Natural killer cell treated with Interleukin-12 subunit alpha and Interleukin-12 subunit beta and Interleukin-15 and Interleukin-18, amount 100 ng/mL, for 72 hours (primary cell): ENCODE measurements at regions not wholly inside any gene's neighbourhood (a gene's known extent, or its start where the extent isn't known, plus 50 kb on each side); places are given as distances from the start of the nearest gene placed in this dataset.

Experiments
- ATAC-seq, 2 donors: fragments of 150-1000 bp; cut with Tn5 transposase in 1 of 2; sonication (Bioruptor Pico), chemical (Tn5 transposase) in 1 of 2; 2 replicates each; pipeline ENCODE4 v1.10.0; 2021
- DNase-seq: peaks from one replicate; pipeline ENCODE4 v3.0.0; 2022; ENCODE audit warnings: low spot score
- H3K27ac Mint-ChIP-seq, 2 donors: 1 replicate in 1 of 2; 2 replicates in 1 of 2; pipeline ENCODE4 v1.8.0; 2022; ENCODE audit warnings: mixed read lengths in 2 of 2, mild to moderate bottlenecking in 1 of 2, moderate library complexity in 1 of 2
- H3K27me3 Mint-ChIP-seq, 2 donors: 1 replicate in 1 of 2; 2 replicates in 1 of 2; pipeline ENCODE4 v1.8.0; 2022; ENCODE audit warnings: mixed read lengths in 2 of 2
- H3K36me3 Mint-ChIP-seq: one replicate; pipeline ENCODE4 v1.8.0; 2022; ENCODE audit warnings: mixed read lengths
- H3K4me1 Mint-ChIP-seq, 2 donors: 1 replicate in 1 of 2; 2 replicates in 1 of 2; pipeline ENCODE4 v1.8.0; 2022; ENCODE audit warnings: low read depth in 2 of 2, mixed read lengths in 2 of 2, mild to moderate bottlenecking in 1 of 2
- H3K4me3 Mint-ChIP-seq: one replicate; pipeline ENCODE4 v1.8.0; 2022; ENCODE audit warnings: mixed read lengths
- H3K9me3 Mint-ChIP-seq: 2 replicates; pipeline ENCODE4 v1.8.0; 2022; ENCODE audit warnings: mixed read lengths

GRCh38 chr13:73833325-73834070 lies 300.7 kb downstream of the KLF12 start:
- Mint-ChIP-seq H3K4me3 (no peak overlapping the region), H3K9me3 (no peaks in the 10 kb centered on the region), H3K27ac (no peak overlapping the region), H3K4me1 (peaks cover 16 to 25% of the 10 kb centered on the region in 2 donors), H3K27me3 (no peaks in the 10 kb centered on the region), H3K36me3 (no peaks in the 10 kb centered on the region)
- DNase-seq = no peak
- ATAC-seq = no peak

GRCh38 chr13:73832825-73833224 lies 301.4 kb downstream of the KLF12 start:
- ATAC-seq (no peak), DNase-seq (no peak)
- no peaks in the 10 kb centered on the region for H3K27me3 Mint-ChIP-seq
- H3K4me3 Mint-ChIP-seq = no peak overlapping the region
- H3K9me3 Mint-ChIP-seq = no peaks in the 10 kb centered on the region
- peaks cover 19 to 30% of the 10 kb centered on the region in 2 donors for H3K4me1 Mint-ChIP-seq
- H3K36me3 Mint-ChIP-seq = no peaks in the 10 kb centered on the region
- H3K27ac Mint-ChIP-seq = no peak overlapping the region

- H3K4me3 Mint-ChIP-seq = no peak overlapping the region
- peak overlapping the region in 1 of 2 donors; percentile 43 for H3K27ac Mint-ChIP-seq
- ATAC-seq = no peak
These were observed 302.0 kb downstream of the KLF12 start for GRCh38 chr13:73832128-73832588.

GRCh38 chr13:73829416-73829815 lies 304.8 kb downstream of the KLF12 start:
- Mint-ChIP-seq H3K36me3 (no peaks in the 10 kb centered on the region), H3K4me1 (peaks cover 27 to 46% of the 10 kb centered on the region in 2 donors), H3K4me3 (no peak overlapping the region), H3K27me3 (no peaks in the 10 kb centered on the region), H3K9me3 (no peaks in the 10 kb centered on the region), H3K27ac (no peak overlapping the region)
- DNase-seq (no peak), ATAC-seq (no peak)

More at GRCh38 chr13:73832128-73832588, 302.0 kb downstream of the KLF12 start:
- H3K4me1 Mint-ChIP-seq = peaks cover 19 to 34% of the 10 kb centered on the region in 2 donors
- DNase-seq = no peak
- no peaks in the 10 kb centered on the region for H3K27me3 Mint-ChIP-seq
- H3K9me3 Mint-ChIP-seq = no peaks in the 10 kb centered on the region
- H3K36me3 Mint-ChIP-seq = no peaks in the 10 kb centered on the region

DNA sequence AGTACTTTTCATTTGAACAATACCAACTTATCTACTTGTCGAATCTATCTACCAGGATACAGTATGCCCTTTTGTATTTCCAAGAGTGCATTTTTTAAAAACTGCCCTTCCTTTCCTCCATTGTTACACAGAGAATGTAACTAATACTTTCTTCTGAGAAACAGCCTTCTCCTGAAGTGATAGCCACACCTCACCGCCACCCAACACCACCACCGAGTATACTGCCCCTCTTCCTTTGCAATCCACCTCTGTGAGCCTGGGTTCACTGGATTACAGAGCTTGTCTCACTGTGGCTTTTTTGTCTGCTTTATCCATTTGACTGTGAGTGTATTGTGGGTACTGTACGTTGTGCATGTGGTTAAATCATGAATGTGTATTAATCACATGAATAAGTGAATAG lies 305.4 kb downstream of the KLF12 start:
- Mint-ChIP-seq H3K27ac (peak overlapping the region; percentile 15 to 29), H3K4me3 (peak overlapping the region; percentile 18), H3K27me3 (no peaks in the 10 kb centered on the region), H3K4me1 (peaks cover 27 to 46% of the 10 kb centered on the region in 2 donors), H3K9me3 (no peaks in the 10 kb centered on the region), H3K36me3 (no peaks in the 10 kb centered on the region)
- ATAC-seq = peak; percentile 67 to 82
- no peak for DNase-seq

- no peaks in the 10 kb centered on the region for H3K9me3 Mint-ChIP-seq
- H3K27me3 Mint-ChIP-seq = no peaks in the 10 kb centered on the region
- DNase-seq (no peak), ATAC-seq (no peak)
- no peaks in the 10 kb centered on the region for H3K36me3 Mint-ChIP-seq
- no peak overlapping the region for H3K27ac Mint-ChIP-seq
- peaks cover 27 to 41% of the 10 kb centered on the region in 2 donors for H3K4me1 Mint-ChIP-seq
- H3K4me3 Mint-ChIP-seq = no peak overlapping the region
These were observed 306.8 kb downstream of the KLF12 start for GRCh38 chr13:73827434-73827833.

DNA sequence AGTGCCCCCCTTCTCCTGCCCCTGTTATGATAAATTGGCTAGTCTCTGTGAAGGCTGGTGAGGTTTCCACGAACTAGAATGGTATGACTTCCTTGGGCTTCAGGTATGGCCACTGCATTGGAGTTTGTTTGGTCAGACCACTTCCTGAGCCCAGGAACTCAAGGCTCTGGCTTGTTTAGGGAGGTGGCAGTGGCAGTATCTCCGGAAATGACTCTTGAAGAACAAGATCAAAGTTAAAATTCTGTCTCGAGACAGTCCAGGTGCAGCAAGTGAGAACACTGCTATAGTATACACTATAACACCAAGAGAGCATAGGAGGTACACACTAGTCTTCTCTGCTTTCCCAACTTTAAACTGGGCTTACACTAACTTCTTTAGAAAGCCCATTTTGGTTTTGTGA lies 309.1 kb downstream of the KLF12 start:
- Mint-ChIP-seq H3K4me1 (peaks cover 33 to 50% of the 10 kb centered on the region in 2 donors), H3K27me3 (no peaks in the 10 kb centered on the region), H3K9me3 (no peaks in the 10 kb centered on the region), H3K4me3 (no peak overlapping the region), H3K27ac (peak overlapping the region in 1 of 2 donors; percentile 66), H3K36me3 (no peaks in the 10 kb centered on the region)
- ATAC-seq (peak; percentile 52 to 56), DNase-seq (no peak)

DNA sequence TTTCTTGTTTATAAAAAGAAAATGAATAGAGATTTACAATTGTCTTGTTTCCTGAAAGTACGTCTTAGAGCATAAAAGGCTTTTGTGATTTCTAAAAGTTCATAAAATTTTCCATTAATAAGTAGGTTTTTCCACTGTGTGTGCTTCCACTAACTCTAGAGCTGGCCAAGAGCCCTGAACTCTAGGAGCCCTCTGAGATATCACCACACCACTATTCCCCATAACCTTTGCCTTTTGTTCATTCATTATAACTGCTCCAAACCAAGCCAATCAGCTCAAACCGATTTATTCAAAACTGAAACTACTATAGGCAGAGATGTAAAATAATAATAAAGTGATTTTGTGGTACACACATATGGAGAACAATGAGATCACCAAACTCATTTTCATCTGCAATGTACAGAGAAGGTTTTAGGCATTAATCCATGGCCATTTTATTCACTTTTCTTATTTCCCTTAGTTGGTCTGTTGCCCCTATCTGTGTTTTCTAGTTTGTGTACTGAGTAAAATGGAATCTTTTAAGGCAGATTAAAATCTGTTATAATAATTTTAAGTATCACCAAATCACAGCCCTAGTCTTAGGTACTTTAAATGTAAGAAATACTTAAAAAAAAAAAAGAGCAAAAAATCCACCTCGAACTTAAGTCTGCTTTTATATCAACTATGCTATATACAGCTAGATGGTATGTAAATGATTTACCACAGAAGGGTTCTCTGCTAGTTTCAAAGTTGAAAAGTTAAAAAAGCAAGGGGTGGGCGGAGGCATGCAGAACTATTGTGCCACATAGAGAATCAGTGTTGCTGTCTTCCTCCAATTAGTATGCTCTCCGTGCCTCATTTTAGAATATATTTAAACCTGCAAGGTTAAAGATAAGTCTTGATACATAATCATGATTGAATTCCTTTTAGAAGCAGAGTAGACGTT lies 311.3 kb downstream of the KLF12 start:
- ATAC-seq (no peak), DNase-seq (no peak)
- Mint-ChIP-seq H3K27me3 (no peaks in the 10 kb centered on the region), H3K9me3 (no peaks in the 10 kb centered on the region), H3K4me3 (no peak overlapping the region), H3K36me3 (no peaks in the 10 kb centered on the region), H3K27ac (no peak overlapping the region), H3K4me1 (peaks cover 26 to 31% of the 10 kb centered on the region in 2 donors)

- H3K4me3 Mint-ChIP-seq = no peak overlapping the region
- peaks cover 20 to 26% of the 10 kb centered on the region in 2 donors for H3K4me1 Mint-ChIP-seq
These were observed 313.5 kb downstream of the KLF12 start for GRCh38 chr13:73820688-73821087.

DNA sequence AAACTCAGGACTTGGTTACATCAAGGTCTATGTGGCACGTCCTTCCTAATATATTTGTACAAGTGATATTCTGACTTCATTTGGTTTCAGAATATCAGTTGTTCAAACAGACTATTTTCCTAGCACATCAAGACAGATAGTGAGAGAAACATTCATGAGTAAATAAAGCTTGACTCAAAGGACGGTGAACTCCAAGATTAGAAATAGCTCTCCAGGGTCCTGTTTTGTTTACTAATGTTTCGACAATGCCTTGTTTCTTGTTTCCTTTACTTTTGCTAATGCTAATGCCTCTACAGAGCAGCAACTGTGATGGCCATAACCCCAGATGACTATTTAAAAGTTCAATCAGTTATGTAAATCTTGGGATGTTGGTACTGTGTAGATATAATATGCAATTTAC lies 313.9 kb downstream of the KLF12 start:
- no peak for ATAC-seq
- Mint-ChIP-seq H3K36me3 (no peaks in the 10 kb centered on the region), H3K4me1 (peaks cover 18 to 24% of the 10 kb centered on the region in 2 donors)

More at GRCh38 chr13:73820688-73821087, 313.5 kb downstream of the KLF12 start:
- Mint-ChIP-seq H3K36me3 (no peaks in the 10 kb centered on the region), H3K27ac (peak overlapping the region in 1 of 2 donors; percentile 6), H3K27me3 (no peaks in the 10 kb centered on the region), H3K9me3 (no peaks in the 10 kb centered on the region)
- DNase-seq (no peak), ATAC-seq (no peak)

DNA sequence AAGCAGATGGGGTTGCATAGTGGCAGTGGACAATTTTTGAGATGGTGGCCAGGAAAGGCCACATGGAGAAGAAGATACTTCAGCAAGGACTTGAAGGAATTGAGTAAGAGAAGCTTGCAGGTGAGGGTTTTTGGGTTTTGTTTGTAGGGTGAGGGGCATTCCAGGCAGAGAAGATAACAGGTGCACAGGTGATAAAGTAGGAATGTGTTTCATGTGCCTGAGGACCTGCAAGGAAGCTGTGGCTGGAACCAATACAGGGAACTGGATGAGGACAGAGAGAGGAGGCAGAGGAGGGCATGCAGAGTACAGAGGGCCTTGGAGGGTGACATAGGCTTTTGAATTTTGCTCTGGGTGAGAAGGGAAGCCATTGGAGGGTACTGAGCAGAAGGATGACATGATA lies 314.5 kb downstream of the KLF12 start:
- Mint-ChIP-seq H3K27me3 (no peaks in the 10 kb centered on the region), H3K36me3 (no peaks in the 10 kb centered on the region), H3K4me1 (peaks cover 15 to 21% of the 10 kb centered on the region in 2 donors), H3K27ac (no peak overlapping the region), H3K9me3 (no peaks in the 10 kb centered on the region), H3K4me3 (no peak overlapping the region)
- no peak for DNase-seq
- ATAC-seq = no peak

More for the DNA sequence above, 313.9 kb downstream of the KLF12 start:
- H3K27me3 Mint-ChIP-seq = no peaks in the 10 kb centered on the region
- no peak overlapping the region for H3K4me3 Mint-ChIP-seq
- no peaks in the 10 kb centered on the region for H3K9me3 Mint-ChIP-seq
- no peak for DNase-seq
- H3K27ac Mint-ChIP-seq = peak overlapping the region in 1 of 2 donors; percentile 6

DNA sequence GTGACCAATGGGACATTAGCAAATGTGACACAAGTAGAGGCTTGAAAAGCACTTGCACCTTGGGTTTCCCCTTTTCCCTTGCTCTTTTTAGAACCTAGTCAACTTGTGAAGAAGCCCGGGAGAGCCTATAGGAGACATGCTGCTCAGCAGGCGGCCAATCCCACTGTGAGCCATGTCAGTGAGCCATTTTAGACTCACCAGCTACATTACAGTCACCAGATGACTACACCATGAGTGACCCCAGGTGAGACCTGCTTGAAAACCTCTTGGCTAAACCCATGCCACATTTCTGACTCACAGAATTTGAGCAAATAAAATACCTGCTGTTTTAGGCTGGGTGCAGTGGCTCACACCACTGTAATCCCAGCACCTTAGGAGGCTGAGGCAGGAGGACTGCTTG lies 317.5 kb downstream of the KLF12 start:
- DNase-seq = no peak

DNA sequence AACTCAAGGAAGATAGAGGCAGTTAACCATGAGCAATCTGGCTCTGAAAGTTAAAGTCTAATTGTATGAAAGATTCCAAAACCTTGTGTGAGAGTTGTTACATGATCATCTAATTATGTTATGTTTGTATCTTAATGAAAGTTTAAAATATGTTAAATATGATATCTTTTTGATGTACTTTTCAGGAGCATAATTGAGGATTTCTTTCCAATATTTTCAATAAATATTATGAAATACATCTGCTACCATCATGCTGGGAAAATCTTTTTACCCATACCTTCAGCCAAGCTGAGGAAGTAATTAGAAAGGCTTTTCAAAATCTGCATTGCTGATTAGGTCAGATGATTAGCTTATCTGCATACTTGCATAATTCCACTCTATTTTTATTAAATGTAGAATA lies 318.4 kb downstream of the KLF12 start:
- ATAC-seq (no peak), DNase-seq (no peak)
- H3K27me3 Mint-ChIP-seq = no peaks in the 10 kb centered on the region
- H3K4me1 Mint-ChIP-seq = peaks cover 4 to 14% of the 10 kb centered on the region in 2 donors
- no peak overlapping the region for H3K27ac Mint-ChIP-seq
- no peaks in the 10 kb centered on the region for H3K9me3 Mint-ChIP-seq
- no peaks in the 10 kb centered on the region for H3K36me3 Mint-ChIP-seq
- H3K4me3 Mint-ChIP-seq = no peak overlapping the region

More for the DNA sequence above, 317.5 kb downstream of the KLF12 start:
- Mint-ChIP-seq H3K9me3 (no peaks in the 10 kb centered on the region), H3K27me3 (no peaks in the 10 kb centered on the region), H3K27ac (no peak overlapping the region), H3K4me1 (peaks cover 13 to 23% of the 10 kb centered on the region in 2 donors), H3K4me3 (no peak overlapping the region), H3K36me3 (no peaks in the 10 kb centered on the region)
- ATAC-seq = peak in 1 of 2 donors; percentile 38

- H3K27ac Mint-ChIP-seq = no peak overlapping the region
- H3K4me3 Mint-ChIP-seq = no peak overlapping the region
- H3K4me1 Mint-ChIP-seq = peaks cover 0 to 3% of the 10 kb centered on the region in 2 donors
- no peaks in the 10 kb centered on the region for H3K36me3 Mint-ChIP-seq
- no peak for DNase-seq
- no peaks in the 10 kb centered on the region for H3K9me3 Mint-ChIP-seq
- no peaks in the 10 kb centered on the region for H3K27me3 Mint-ChIP-seq
- ATAC-seq = no peak
These were observed 323.6 kb downstream of the KLF12 start for GRCh38 chr13:73810647-73811046.
